Keratinocyte (primary cell): ENCODE measurements at regions not wholly inside any gene's neighbourhood (a gene's known extent, or its start where the extent isn't known, plus 50 kb on each side); places are given as distances from the start of the nearest gene placed in this dataset.

Experiments used
- DNase-seq: peaks from one replicate; pipeline ENCODE4 v3.0.0-alpha.2; 2011; ENCODE audit warnings: low read depth, missing footprints, low spot score
- FAIRE-seq: peaks from 2 replicates; lab custom pipeline; 2011; peaks lifted over from hg19 to GRCh38; lab: Jason Lieb, UNC
- H2AFZ ChIP-seq: 2 replicates; pipeline ENCODE4 v1.6.0; 2012; ENCODE audit warnings: low read length, control low read depth, inconsistent platforms; ENCODE audit not compliant: control insufficient read depth
- H3K27ac ChIP-seq: 2 replicates; pipeline ENCODE4 v1.5.1; 2011; ENCODE audit warnings: low read length; ENCODE audit not compliant: control insufficient read depth, insufficient read depth
- H3K27me3 ChIP-seq: 3 replicates; pipeline ENCODE4 v1.6.0; 2011; ENCODE audit warnings: low read length; ENCODE audit not compliant: control insufficient read depth, insufficient read depth; ENCODE audit errors: extremely low read depth
- H3K36me3 ChIP-seq, 2 experiments: 2 replicates in 1 of 2; 3 replicates in 1 of 2; pipeline ENCODE4 v1.5.1; 2011; ENCODE audit warnings: low read length in 2 of 2, mild to moderate bottlenecking in 1 of 2; ENCODE audit not compliant: control insufficient read depth in 2 of 2, insufficient read depth in 2 of 2; ENCODE audit errors: extremely low read depth in 1 of 2
- H3K4me1 ChIP-seq: 3 replicates; pipeline ENCODE4 v1.5.1; 2011; ENCODE audit warnings: low read length; ENCODE audit not compliant: control insufficient read depth, insufficient read depth; ENCODE audit errors: extremely low read depth
- H3K4me2 ChIP-seq: 3 replicates; pipeline ENCODE4 v1.6.0; 2011; ENCODE audit warnings: low read depth, low read length; ENCODE audit not compliant: control insufficient read depth, insufficient read depth; ENCODE audit errors: extremely low read depth
- H3K4me3 ChIP-seq, 3 experiments: fragments of 200-600 bp in 1 of 3; sonication (generic) in 1 of 3; 2 replicates in 2 of 3; 3 replicates in 1 of 3; pipeline ENCODE4 v1.5.1; 2011 to 2016; ENCODE audit warnings: low read length in 3 of 3, mild to moderate bottlenecking in 3 of 3, control low read depth in 2 of 3, inconsistent platforms in 1 of 3, low read depth in 1 of 3, mixed read lengths in 1 of 3, mixed run types in 1 of 3, moderate library complexity in 1 of 3; ENCODE audit not compliant: control insufficient read depth in 2 of 3, insufficient read depth in 2 of 3; ENCODE audit errors: extremely low read depth in 1 of 3
- H3K79me2 ChIP-seq: 2 replicates; pipeline ENCODE4 v1.6.0; 2012; ENCODE audit warnings: low read length; ENCODE audit not compliant: control insufficient read depth, insufficient read depth
- H3K9ac ChIP-seq: 3 replicates; pipeline ENCODE4 v1.6.0; 2011; ENCODE audit warnings: low read length; ENCODE audit not compliant: control insufficient read depth, insufficient read depth; ENCODE audit errors: extremely low read depth
- H3K9me1 ChIP-seq: 3 replicates; pipeline ENCODE4 v1.6.0; 2011; ENCODE audit warnings: low read length; ENCODE audit not compliant: control insufficient read depth, insufficient read depth; ENCODE audit errors: extremely low read depth
- H3K9me3 ChIP-seq: 2 replicates; pipeline ENCODE4 v1.5.1; 2012; ENCODE audit warnings: low read depth, low read length; ENCODE audit not compliant: control insufficient read depth
- H4K20me1 ChIP-seq: 3 replicates; pipeline ENCODE4 v1.6.0; 2011; ENCODE audit warnings: low read length; ENCODE audit not compliant: control insufficient read depth, insufficient read depth; ENCODE audit errors: extremely low read depth
- CTCF ChIP-seq, 3 experiments: IDR thresholded peaks in 1 of 3; conservative IDR thresholded peaks in 1 of 3; optimal IDR thresholded peaks in 1 of 3; 2 replicates in 2 of 3; 3 replicates in 1 of 3; pipeline versions ENCODE3 to v1.5.1; 2011; ENCODE audit warnings: low read length in 3 of 3, mild to moderate bottlenecking in 3 of 3, moderate library complexity in 2 of 3, control low read depth in 1 of 3, inconsistent platforms in 1 of 3; ENCODE audit not compliant: insufficient read depth in 2 of 3; ENCODE audit errors: extremely low read depth in 1 of 3
- EZH2 ChIP-seq: IDR thresholded peaks from one replicate; pipeline ENCODE4 v1.6.1; 2012; ENCODE audit warnings: inconsistent platforms, mild to moderate bottlenecking, low read length, moderate library complexity
- dilution Hi-C: fragments of 300-500 bp; cut with MboI; formaldehyde crosslinking; loops from one replicate; pipeline ENCODE4 v1.7.0; 2020; ENCODE audit warnings: low sequenced_read_pairs; ENCODE audit not compliant: extremely low pct_ligation_motif_present

DNA sequence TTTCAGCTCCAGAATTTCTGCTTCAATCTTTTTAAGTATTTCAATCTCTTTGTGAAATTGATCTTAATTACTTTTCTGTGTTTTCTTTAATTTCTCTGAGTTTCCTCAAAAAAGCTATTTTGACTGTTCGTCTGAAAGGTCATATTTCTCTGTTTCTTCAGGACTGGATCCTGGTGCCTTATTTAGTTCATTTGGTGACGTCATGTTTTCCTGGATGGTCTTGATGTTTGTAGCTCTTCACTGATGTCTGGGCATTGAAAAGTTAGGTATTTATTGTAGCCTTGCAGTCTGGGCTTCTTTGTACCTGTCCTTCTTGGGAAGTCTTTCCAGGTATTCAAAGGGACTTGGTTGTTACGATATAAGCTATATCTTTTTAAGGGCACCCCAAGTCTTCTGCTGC is 998.7 kb downstream of the NCAM2 start:
- Histone ChIP-seq H3K36me3 (no peaks in the 10 kb centered on the region), H3K79me2 (no peaks in the 10 kb centered on the region), H3K9me1 (no peaks in the 10 kb centered on the region), H2AFZ (no peak overlapping the region), H4K20me1 (no peaks in the 10 kb centered on the region), H3K4me2 (no peak overlapping the region), H3K27me3 (no peaks in the 10 kb centered on the region), H3K9me3 (no peaks in the 10 kb centered on the region), H3K4me1 (no peaks in the 10 kb centered on the region), H3K27ac (no peak overlapping the region), H3K9ac (no peak overlapping the region), H3K4me3 (no peak overlapping the region)
- DNase-seq = no peak
- TF ChIP-seq CTCF (optimal IDR thresholded peaks at IDR 0.05 in 1 of 3, IDR thresholded peaks at IDR 0.05 in 1 of 3, conservative IDR thresholded peaks at IDR 0.05 in 1 of 3; ENCODE audit: extremely low read depth in 1 of 3, insufficient read depth in 2 of 3, low read length in 3 of 3) = no peak
- no peak for TF ChIP-seq EZH2
- no peak for FAIRE-seq
- dilution Hi-C loops = no loop called here

DNA sequence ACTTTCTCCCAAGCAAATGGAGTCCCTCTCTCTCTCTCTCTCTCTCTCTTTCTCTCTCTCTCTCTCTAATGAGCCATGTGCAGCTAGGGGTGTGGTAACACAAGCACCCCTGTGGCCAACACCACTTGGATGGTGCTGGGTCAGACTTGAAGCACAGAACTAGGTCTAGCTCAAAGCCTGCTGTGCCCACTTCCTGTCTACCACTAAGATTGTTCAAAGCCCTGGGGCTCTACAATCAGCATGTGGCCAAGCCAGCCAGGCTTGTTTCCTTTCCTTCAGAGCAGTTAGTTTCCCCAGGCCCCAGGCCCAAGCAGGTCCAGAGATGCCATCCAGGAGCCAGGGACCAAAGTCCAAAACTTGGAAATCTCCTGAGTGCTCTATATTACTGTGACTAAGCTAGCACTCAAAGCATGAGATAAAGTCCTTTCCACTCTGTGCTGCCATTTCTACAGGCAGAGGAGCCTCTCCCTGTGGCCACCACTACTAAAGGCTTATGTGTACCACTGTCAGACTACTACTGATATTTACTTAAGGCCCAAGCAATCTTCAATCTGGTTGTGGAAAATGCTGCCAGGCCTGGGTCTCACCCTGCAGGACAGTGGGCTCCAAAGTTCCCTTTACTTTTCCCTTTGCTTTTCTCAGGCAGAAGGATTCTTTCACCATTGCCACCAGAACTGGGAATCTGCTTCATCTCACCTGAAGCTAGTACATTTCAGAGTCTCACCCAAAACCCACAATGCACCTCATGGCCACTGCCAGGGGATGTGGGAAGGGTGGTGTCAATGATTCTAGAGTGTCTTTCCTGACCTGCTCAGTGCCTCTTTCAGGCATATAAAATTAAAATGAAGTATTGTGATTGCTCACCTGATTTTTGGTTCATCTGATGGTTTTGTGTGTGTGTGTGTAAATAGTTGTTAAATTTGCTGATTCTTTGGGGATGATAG is 999.5 kb downstream of the NCAM2 start:
- H3K9me1 ChIP-seq = no peaks in the 10 kb centered on the region
- DNase-seq (no peak), FAIRE-seq (no peak)
- TF ChIP-seq CTCF (optimal IDR thresholded peaks at IDR 0.05 in 1 of 3, IDR thresholded peaks at IDR 0.05 in 1 of 3, conservative IDR thresholded peaks at IDR 0.05 in 1 of 3; ENCODE audit: extremely low read depth in 1 of 3, insufficient read depth in 2 of 3, low read length in 3 of 3) = no peak
- TF ChIP-seq EZH2 = no peak
- H3K9ac ChIP-seq = no peak overlapping the region
- dilution Hi-C loops = no loop called here
- H2AFZ ChIP-seq = no peak overlapping the region
- no peaks in the 10 kb centered on the region for H3K79me2 ChIP-seq
- no peak overlapping the region for H3K4me3 ChIP-seq
- no peaks in the 10 kb centered on the region for H3K27me3 ChIP-seq
- no peaks in the 10 kb centered on the region for H4K20me1 ChIP-seq
- no peak overlapping the region for H3K27ac ChIP-seq
- H3K9me3 ChIP-seq = no peaks in the 10 kb centered on the region
- no peak overlapping the region for H3K4me2 ChIP-seq
- H3K36me3 ChIP-seq = no peaks in the 10 kb centered on the region
- no peaks in the 10 kb centered on the region for H3K4me1 ChIP-seq
